CD14-positive monocyte (primary cell): ENCODE measurements at regions not wholly inside any gene's neighbourhood (a gene's known extent, or its start where the extent isn't known, plus 50 kb on each side); places are given as distances from the start of the nearest gene placed in this dataset.

Experiments
- DNase-seq, 3 donors: peaks; one replicate each; pipeline ENCODE4 v3.0.0-alpha.2; 2011 to 2022
- H2AFZ ChIP-seq: 2 replicates; pipeline ENCODE4 v1.6.0; 2012; ENCODE audit warnings: mild to moderate bottlenecking, low read depth, low read length, inconsistent platforms; ENCODE audit not compliant: insufficient read depth, poor library complexity, severe bottlenecking
- H3K27ac ChIP-seq, 2 donors: 1 replicate in 1 of 2; 2 replicates in 1 of 2; pipeline ENCODE4 v1.5.1; 2012 to 2013; ENCODE audit warnings: low read length in 2 of 2, control low read depth in 1 of 2, inconsistent platforms in 1 of 2, low read depth in 1 of 2, mild to moderate bottlenecking in 1 of 2
- H3K27me3 ChIP-seq, 2 donors: one replicate each; pipeline versions ENCODE4 v1.6.0 to v1.6.1; 2011 to 2013; ENCODE audit warnings: low read length in 2 of 2; ENCODE audit not compliant: control insufficient read depth in 2 of 2, insufficient read depth in 2 of 2
- H3K36me3 ChIP-seq, 2 donors: replicated peaks in 1 of 2; 1 replicate in 1 of 2; 2 replicates in 1 of 2; pipeline versions ENCODE4 v1.5.1 to v1.6.1; 2012 to 2013; ENCODE audit warnings: low read length in 2 of 2, control low read depth in 1 of 2, inconsistent platforms in 1 of 2, mild to moderate bottlenecking in 1 of 2; ENCODE audit not compliant: insufficient read depth in 2 of 2, control insufficient read depth in 1 of 2
- H3K4me1 ChIP-seq, 2 donors: 1 replicate in 1 of 2; 2 replicates in 1 of 2; pipeline versions ENCODE4 v1.5.1 to v1.6.1; 2012 to 2013; ENCODE audit warnings: low read length in 2 of 2, control low read depth in 1 of 2, inconsistent platforms in 1 of 2, mild to moderate bottlenecking in 1 of 2, moderate library complexity in 1 of 2; ENCODE audit not compliant: insufficient read depth in 2 of 2, control insufficient read depth in 1 of 2
- H3K4me2 ChIP-seq: replicated peaks from 2 replicates; pipeline ENCODE3; 2012; ENCODE audit warnings: low read length, moderate library complexity, mild to moderate bottlenecking; ENCODE audit not compliant: poor library complexity, severe bottlenecking; ENCODE audit errors: extremely low read depth
- H3K4me3 ChIP-seq, 3 experiments: fragments of 200-600 bp in 1 of 3; sonication (generic) in 1 of 3; replicated peaks in 1 of 3; 1 replicate in 2 of 3; 2 replicates in 1 of 3; pipeline ENCODE4 v1.5.1; 2011 to 2013; ENCODE audit warnings: low read length in 3 of 3, mild to moderate bottlenecking in 3 of 3, control low read depth in 2 of 3, low read depth in 2 of 3, inconsistent platforms in 1 of 3, moderate library complexity in 1 of 3
- H3K79me2 ChIP-seq: 2 replicates; pipeline ENCODE4 v1.6.0; 2012; ENCODE audit warnings: mild to moderate bottlenecking, control low read depth, inconsistent platforms, low read length, moderate library complexity; ENCODE audit not compliant: insufficient read depth
- H3K9ac ChIP-seq: 2 replicates; pipeline ENCODE4 v1.6.0; 2017; ENCODE audit warnings: low read length, mild to moderate bottlenecking; ENCODE audit not compliant: insufficient read depth, poor library complexity, severe bottlenecking
- H3K9me3 ChIP-seq, 2 donors: replicated peaks in 1 of 2; 1 replicate in 1 of 2; 2 replicates in 1 of 2; pipeline versions ENCODE4 v1.5.1 to v1.6.1; 2012 to 2013; ENCODE audit warnings: low read length in 2 of 2, control low read depth in 1 of 2; ENCODE audit not compliant: control insufficient read depth in 1 of 2, insufficient read depth in 1 of 2
- H4K20me1 ChIP-seq: 2 replicates; pipeline ENCODE4 v1.6.0; 2012; ENCODE audit warnings: mild to moderate bottlenecking, low read length, control low read depth, moderate library complexity; ENCODE audit not compliant: insufficient read depth
- H3K27ac Mint-ChIP-seq, 7 donors: one replicate each; pipeline ENCODE4 v1.8.0; 2020; ENCODE audit warnings: mild to moderate bottlenecking in 7 of 7, mixed read lengths in 7 of 7, moderate library complexity in 6 of 7, inconsistent platforms in 2 of 7
- H3K27me3 Mint-ChIP-seq, 3 donors: one replicate each; pipeline ENCODE4 v1.8.0; 2021 to 2022; ENCODE audit warnings: low read depth in 3 of 3, mild to moderate bottlenecking in 3 of 3, mixed read lengths in 3 of 3, moderate library complexity in 3 of 3, inconsistent platforms in 1 of 3
- H3K36me3 Mint-ChIP-seq, 2 donors: one replicate each; pipeline ENCODE4 v1.8.0; 2020; ENCODE audit warnings: mixed read lengths in 2 of 2, inconsistent platforms in 1 of 2, mild to moderate bottlenecking in 1 of 2
- H3K4me1 Mint-ChIP-seq: one replicate; pipeline ENCODE4 v1.8.0; 2020; ENCODE audit warnings: mild to moderate bottlenecking, mixed read lengths
- H3K4me3 Mint-ChIP-seq, 2 donors: one replicate each; pipeline ENCODE4 v1.8.0; 2020; ENCODE audit warnings: mild to moderate bottlenecking in 2 of 2, mixed read lengths in 2 of 2, moderate library complexity in 1 of 2
- H3K9me3 Mint-ChIP-seq, 7 donors: one replicate each; pipeline ENCODE4 v1.8.0; 2020 to 2022; ENCODE audit warnings: mixed read lengths in 7 of 7, mild to moderate bottlenecking in 6 of 7, moderate library complexity in 6 of 7, inconsistent platforms in 2 of 7
- CTCF ChIP-seq: fragments of 200-600 bp; IDR thresholded peaks from one replicate; pipeline ENCODE4 v1.8.0; 2022; ENCODE audit warnings: antibody characterized with exemption, mild to moderate bottlenecking
- WGBS: methylation state at CpG from one replicate; pipeline ENCODE4 v1.1.5; 2013; ENCODE audit warnings: missing lambda C conversion rate; ENCODE audit not compliant: insufficient coverage; 5-methylcytosine and 5-hydroxymethylcytosine counted together
- intact Hi-C, 2 donors: fragments of 100-400 bp; cut with micrococcal nuclease; formaldehyde crosslinking; loops; one replicate each; pipeline versions ENCODE4 v1.15.0 to v1.15.1; 2023

GRCh38 chrX:42149281-42149680 lies 225.9 kb upstream of the CASK start:
- Histone ChIP-seq H2AFZ (no peak overlapping the region), H3K4me1 (no peaks in the 10 kb centered on the region), H3K79me2 (no peaks in the 10 kb centered on the region), H3K27me3 (no peaks in the 10 kb centered on the region), H4K20me1 (no peaks in the 10 kb centered on the region), H3K9me3 (no peaks in the 10 kb centered on the region), H3K9ac (no peak overlapping the region), H3K36me3 (no peaks in the 10 kb centered on the region), H3K27ac (no peak overlapping the region), H3K4me3 (no peak overlapping the region), H3K4me2 (no peak overlapping the region)
- H3K4me1 Mint-ChIP-seq = peaks cover 8% of the 10 kb centered on the region
- no peak overlapping the region for H3K27ac Mint-ChIP-seq
- intact Hi-C loops = no loop called here
- H3K36me3 Mint-ChIP-seq = no peaks in the 10 kb centered on the region
- no CpG with 5 or more reads among the region's 2 CpGs for WGBS
- DNase-seq = no peak
- peaks cover 0 to 3% (median 2%) of the 10 kb centered on the region in 3 donors for H3K27me3 Mint-ChIP-seq
- H3K4me3 Mint-ChIP-seq = no peak overlapping the region
- no peak for TF ChIP-seq CTCF
- H3K9me3 Mint-ChIP-seq = peaks cover 0 to 4% (median 0%) of the 10 kb centered on the region in 7 donors

DNA sequence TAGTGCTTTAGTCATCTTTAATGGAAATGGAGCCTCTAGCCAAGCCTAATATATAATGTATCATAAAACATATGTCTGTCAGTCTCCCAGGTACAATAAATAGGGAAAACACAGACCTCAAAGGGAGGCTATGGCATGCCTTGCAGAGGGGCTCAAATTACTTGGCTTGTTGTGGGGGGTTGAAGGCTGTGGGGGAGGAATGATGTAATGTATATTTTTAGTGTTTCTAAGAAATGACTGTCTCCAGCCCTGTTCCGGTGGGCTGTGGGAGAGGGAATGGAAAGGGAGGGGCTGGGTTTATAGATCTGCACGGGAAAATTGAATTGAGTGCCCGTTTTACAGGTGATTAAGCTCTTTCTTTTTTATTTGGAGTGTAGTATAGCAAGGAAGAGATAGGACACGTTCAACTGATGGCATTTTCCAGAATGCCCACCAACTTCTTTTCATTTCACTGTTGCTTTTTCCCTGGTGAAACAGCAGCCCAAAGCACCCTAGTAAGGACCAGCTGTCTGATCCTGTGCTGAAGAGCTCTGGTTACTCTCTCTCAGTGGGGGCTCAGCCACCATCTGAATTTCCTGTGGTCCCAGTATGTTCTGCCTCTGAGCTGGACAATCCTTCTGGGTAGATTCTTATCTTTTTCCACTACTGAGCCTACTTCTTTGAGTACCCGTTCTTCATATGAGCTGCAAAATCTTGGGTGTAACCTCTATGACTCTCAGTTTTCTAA lies 220.7 kb upstream of the CASK start:
- Mint-ChIP-seq H3K4me1 (no peaks in the 10 kb centered on the region), H3K27me3 (peaks cover 2 to 3% (median 2%) of the 10 kb centered on the region in 3 donors), H3K4me3 (no peak overlapping the region), H3K36me3 (no peaks in the 10 kb centered on the region), H3K9me3 (peaks cover 0 to 6% (median 2%) of the 10 kb centered on the region in 7 donors), H3K27ac (no peak overlapping the region)
- intact Hi-C loops = no loop called here
- no peak for TF ChIP-seq CTCF
- Histone ChIP-seq H3K79me2 (no peaks in the 10 kb centered on the region), H3K4me1 (no peaks in the 10 kb centered on the region), H3K4me2 (no peak overlapping the region), H3K27ac (no peak overlapping the region), H3K9me3 (no peaks in the 10 kb centered on the region), H3K27me3 (no peaks in the 10 kb centered on the region), H2AFZ (no peak overlapping the region), H3K36me3 (no peaks in the 10 kb centered on the region), H3K9ac (no peak overlapping the region), H3K4me3 (no peak overlapping the region), H4K20me1 (no peaks in the 10 kb centered on the region)
- no CpG with 5 or more reads among the region's 5 CpGs for WGBS
- DNase-seq = no peak
